ENCODE measurements at regions not wholly inside any gene's neighbourhood (a gene's known extent, or its start where the extent isn't known, plus 50 kb on each side); places are given as distances from the start of the nearest gene placed in this dataset.

- Mint-ChIP-seq H3K27ac (no peak overlapping the region), H3K4me1 (no peaks in the 10 kb centered on the region), H3K9me3 (peaks cover 2 to 4% of the 10 kb centered on the region in 2 experiments; a peak in 3 of 5 replicates), H3K4me3 (no peak overlapping the region), H3K27me3 (ENCODE audit: low read depth) (peaks cover 7% of the 10 kb centered on the region), H3K36me3 (ENCODE audit: insufficient read depth in 1 of 3, low read depth in 3 of 3) (no peaks in the 10 kb centered on the region; a peak in 2 of 7 replicates)
- Histone ChIP-seq H3K79me2 (ENCODE audit: insufficient read depth, low read length) (no peaks in the 10 kb centered on the region), H3K9me3 (ENCODE audit: control insufficient read depth, low read depth, low read length) (no peaks in the 10 kb centered on the region), H3K23ac (ENCODE audit: insufficient read length, low read depth, low read length) (no peak overlapping the region), H3K4ac (ENCODE audit: low read depth, low read length) (no peak overlapping the region), H4K91ac (ENCODE audit: insufficient read length, low read depth, low read length) (no peak overlapping the region), H2BK20ac (ENCODE audit: low read depth, low read length, poor library complexity, severe bottlenecking) (no peak overlapping the region), H4K5ac (ENCODE audit: insufficient read length, low read depth, low read length) (no peak overlapping the region), H2BK120ac (ENCODE audit: low read depth, low read length, poor library complexity, severe bottlenecking) (no peak overlapping the region), H2BK5ac (ENCODE audit: insufficient read length, low read length) (no peak overlapping the region), H2AFZ (ENCODE audit: low read length) (no peak overlapping the region), H3K23me2 (ENCODE audit: insufficient read length, low read depth, low read length, poor library complexity, severe bottlenecking) (no peaks in the 10 kb centered on the region), H3K18ac (ENCODE audit: insufficient read length, low read depth, low read length) (no peak overlapping the region), H2BK15ac (ENCODE audit: low read depth, low read length) (no peak overlapping the region), H3K4me2 (ENCODE audit: insufficient read depth, insufficient read length, low read length) (no peak overlapping the region), H2BK12ac (ENCODE audit: insufficient read length, low read depth, low read length) (no peak overlapping the region), H3T11ph (ENCODE audit: low read length) (no peak overlapping the region), H3K27ac (ENCODE audit: insufficient read length, low read depth, low read length) (no peak overlapping the region), H3K14ac (ENCODE audit: insufficient read depth, low read length) (no peak overlapping the region), H3K79me1 (ENCODE audit: insufficient read depth, low read depth, low read length, poor library complexity, severe bottlenecking) (no peaks in the 10 kb centered on the region), H3K9ac (ENCODE audit: extremely low read depth, insufficient read length, low read length) (no peak overlapping the region), H3K4me1 (ENCODE audit: insufficient read depth, low read length) (no peaks in the 10 kb centered on the region), H4K8ac (replicated peaks; ENCODE audit: insufficient read length, low read depth, low read length) (no peak overlapping the region), H2AK5ac (ENCODE audit: insufficient read length, low read length) (no peak overlapping the region), H3K27me3 (ENCODE audit: insufficient read depth, low read length) (no peaks in the 10 kb centered on the region), H4K20me1 (ENCODE audit: control insufficient read depth, insufficient read depth, insufficient read length) (no peaks in the 10 kb centered on the region), H3K56ac (ENCODE audit: insufficient read length, low read depth, low read length) (no peak overlapping the region)
- DNase-seq, result no peak
- no CpG with 5 or more reads among the region's 4 CpGs for WGBS (ENCODE audit: extremely low coverage, insufficient read length, low lambda C conversion rate)
- TF ChIP-seq CTCF (conservative IDR thresholded peaks at IDR 0.05), result no peak
These were observed 98.4 kb upstream of the PAPOLG start for GRCh38 chr2:60657673-60658072.

Data from H9 (cell line).